HUDEP-2 (cell line): ENCODE measurements at regions not wholly inside any gene's neighbourhood (a gene's known extent, or its start where the extent isn't known, plus 50 kb on each side); places are given as distances from the start of the nearest gene placed in this dataset.

Experiments used
- DNase-seq, 76 experiments: peaks; one replicate each; lab custom pipeline; 2025; ENCODE audit not compliant: unreplicated experiment in 76 of 76; lab: John Stamatoyannopoulos, UW

- DNase-seq = no peak
Observed at GRCh38 chr5:125194883-125195282, 448.4 kb upstream of the ZNF608 start.

- DNase-seq = no peak
Observed at GRCh38 chr5:125196481-125197111, 450.2 kb upstream of the ZNF608 start.

- DNase-seq = peak in 5 of 76 experiments; percentile 1 to 30 (median 5)
Observed at GRCh38 chr5:125197321-125197720, 450.9 kb upstream of the ZNF608 start.

GRCh38 chr5:125198270-125198974, 452.0 kb upstream of the ZNF608 start:
- DNase-seq = no peak

- no peak for DNase-seq
Observed at GRCh38 chr5:125199373-125199772, 452.9 kb upstream of the ZNF608 start.

GRCh38 chr5:125199968-125200865, 453.8 kb upstream of the ZNF608 start:
- no peak for DNase-seq

- no peak for DNase-seq
Observed at GRCh38 chr5:125200866-125201373, 454.5 kb upstream of the ZNF608 start.

- DNase-seq = no peak
Observed at GRCh38 chr5:125201446-125202052, 455.1 kb upstream of the ZNF608 start.

- no peak for DNase-seq
Observed at GRCh38 chr5:125202353-125202752, 455.9 kb upstream of the ZNF608 start.

GRCh38 chr5:125202871-125203438, 456.5 kb upstream of the ZNF608 start:
- no peak for DNase-seq

- no peak for DNase-seq
Observed at GRCh38 chr5:125203912-125204311, 457.5 kb upstream of the ZNF608 start.

GRCh38 chr5:125205601-125206225, 459.3 kb upstream of the ZNF608 start:
- no peak for DNase-seq

- DNase-seq = no peak
Observed at GRCh38 chr5:125207856-125208255, 461.4 kb upstream of the ZNF608 start.

GRCh38 chr5:125209650-125210049, 463.2 kb upstream of the ZNF608 start:
- no peak for DNase-seq

- no peak for DNase-seq
Observed at GRCh38 chr5:125210242-125210947, 464.0 kb upstream of the ZNF608 start.

GRCh38 chr5:125214080-125214479, 467.6 kb upstream of the ZNF608 start:
- no peak for DNase-seq

GRCh38 chr5:125215593-125215992, 469.2 kb upstream of the ZNF608 start:
- no peak for DNase-seq

- DNase-seq = no peak
Observed at GRCh38 chr5:125219710-125220109, 473.3 kb upstream of the ZNF608 start.

GRCh38 chr5:125220284-125220683, 473.8 kb upstream of the ZNF608 start:
- DNase-seq = no peak
